Pancreas (tissue), 10 donors: ENCODE measurements at regions not wholly inside any gene's neighbourhood (a gene's known extent, or its start where the extent isn't known, plus 50 kb on each side); places are given as distances from the start of the nearest gene placed in this dataset.

Experiments
- ATAC-seq, 4 donors: fragments of 200-7000 bp; cut with Tn5 transposase; one replicate each; pipeline versions ENCODE4 v1.8.0 to v1.9.1; 2020; ENCODE audit warnings: mild to moderate bottlenecking in 4 of 4, moderate library complexity in 4 of 4
- DNase-seq, 6 donors: peaks; one replicate each; pipeline ENCODE4 v3.0.0-alpha.2; 2020
- FAIRE-seq: peaks from 2 replicates; lab custom pipeline; 2012; peaks lifted over from hg19 to GRCh38; lab: Jason Lieb, UNC
- H3K27ac ChIP-seq, 4 donors: fragments of 200-600 bp; sonication (generic); 1 replicate in 3 of 4; 2 replicates in 1 of 4; pipeline versions ENCODE4 v1.5.0 to v1.8.0; 2020
- H3K27me3 ChIP-seq, 4 donors: fragments of 200-600 bp; one replicate each; pipeline ENCODE4 v1.8.0; 2021
- H3K36me3 ChIP-seq, 3 donors: fragments of 200-600 bp; sonication (generic) in 1 of 3; one replicate each; pipeline versions ENCODE4 v1.5.0 to v1.8.0; 2020 to 2021
- H3K4me1 ChIP-seq, 3 donors: fragments of 200-600 bp; one replicate each; pipeline ENCODE4 v1.8.0; 2021
- H3K4me3 ChIP-seq, 4 donors: fragments of 200-600 bp; sonication (generic) in 2 of 4; one replicate each; pipeline versions ENCODE4 v1.5.0 to v1.8.0; 2020 to 2021
- H3K9me3 ChIP-seq, 4 donors: fragments of 200-600 bp; one replicate each; pipeline ENCODE4 v1.8.0; 2021
- CTCF ChIP-seq, 4 donors: fragments of 200-600 bp; sonication (generic) in 3 of 4; IDR thresholded peaks; one replicate each; pipeline versions ENCODE4 v1.5.0 to v1.8.0; 2021; ENCODE audit warnings: antibody characterized with exemption in 4 of 4
- WGBS, 2 donors: extraction: QIAGEN DNeasy Blood & Tissue Kit; methylation state at CpG; one replicate each; pipeline ENCODE4 v1.1.7; 2013; 5-methylcytosine and 5-hydroxymethylcytosine counted together
- intact Hi-C, 3 donors: fragments of 100-400 bp; cut with DNase I; formaldehyde crosslinking; loops; one replicate each; pipeline versions ENCODE4 v1.11.1 to v1.14.2; 2022
- donor health status: healthy with polysubstance abuse.
- donor health status: DM: no; HTN: no; CAD: no; lungs with moderate emphysema.
- donor health status: DM: no; HTN: no; CAD: no.
- donor health status: control.
- donor health status: control.
- donor health status: Bipolar disorder and iron deficiency.
- donor health status: DM: yes; HTN: yes; CAD: no.
- donor health status: DM: no; HTN: no; CAD: no.
- donor health status: DM: no; HTN: no; CAD: no.
- donor health status: DM: yes; HTN: yes; CAD: no.

- TF ChIP-seq CTCF (IDR thresholded peaks at IDR 0.05): no peak
- H3K27ac ChIP-seq: no peak overlapping the region
- H3K9me3 ChIP-seq: no peaks in the 10 kb centered on the region
- no peaks in the 10 kb centered on the region for H3K27me3 ChIP-seq
- 50 to 60% methylated on average over 5 of the region's 5 CpGs for WGBS, 2 donors
- DNase-seq (no peak), ATAC-seq (no peak), FAIRE-seq (no peak)
- no peaks in the 10 kb centered on the region for H3K36me3 ChIP-seq
- intact Hi-C loops: no loop called here
- no peak overlapping the region for H3K4me3 ChIP-seq
- no peaks in the 10 kb centered on the region for H3K4me1 ChIP-seq
These were observed 95.9 kb upstream of the PMEPA1 start for GRCh38 chr20:57805747-57806146.

DNA sequence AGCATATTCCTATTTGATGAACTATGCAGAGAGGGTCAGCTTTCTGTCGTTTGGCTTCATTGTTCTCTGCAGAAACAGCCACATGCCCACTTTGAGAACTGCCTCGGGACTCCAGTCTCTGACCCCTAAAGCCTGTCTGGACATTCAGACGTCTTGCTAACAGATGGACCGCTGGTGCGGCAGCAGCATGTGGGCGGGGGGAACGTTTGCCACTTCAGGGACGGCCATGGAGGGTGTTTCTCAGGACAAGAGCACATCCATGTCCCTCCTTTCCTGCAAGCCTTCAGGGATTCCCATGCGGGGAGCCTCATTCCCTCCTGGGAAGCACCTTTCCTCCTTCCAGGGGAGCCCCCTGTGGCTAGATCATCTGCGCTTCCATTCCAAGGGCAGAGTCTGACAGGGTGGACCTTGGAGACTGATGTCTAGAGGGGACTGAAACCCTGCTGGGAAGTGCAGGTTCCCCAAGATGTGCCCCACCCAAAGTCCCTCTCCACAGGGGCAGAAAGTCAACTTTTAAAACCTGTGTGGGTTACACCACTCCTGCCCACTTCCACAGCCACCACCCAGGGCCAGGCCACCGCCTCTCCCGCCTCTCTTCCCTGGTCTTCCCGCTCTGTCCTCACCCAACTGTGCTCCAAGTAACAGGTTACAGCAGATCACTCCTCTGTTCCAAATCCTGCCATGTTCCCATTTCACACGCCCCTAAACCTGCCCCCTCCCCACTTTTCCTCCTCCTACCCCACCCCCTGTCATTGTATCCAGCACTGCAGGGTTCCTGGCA lies 94.8 kb upstream of the PMEPA1 start:
- no peak for FAIRE-seq
- no peak for DNase-seq
- no peaks in the 10 kb centered on the region for H3K4me1 ChIP-seq
- no peaks in the 10 kb centered on the region for H3K36me3 ChIP-seq
- H3K27me3 ChIP-seq: no peaks in the 10 kb centered on the region
- H3K27ac ChIP-seq: no peak overlapping the region
- intact Hi-C loops: no loop called here
- no peak overlapping the region for H3K4me3 ChIP-seq
- no peaks in the 10 kb centered on the region for H3K9me3 ChIP-seq
- WGBS, 2 donors: 55 to 59% methylated on average over 14 of the region's 14 CpGs
- TF ChIP-seq CTCF (IDR thresholded peaks at IDR 0.05): no peak
- no peak for ATAC-seq

- WGBS, 2 donors: 68 to 69% methylated on average over 10 of the region's 10 CpGs
- no peak for TF ChIP-seq CTCF (IDR thresholded peaks at IDR 0.05)
These were observed 93.7 kb upstream of the PMEPA1 start for GRCh38 chr20:57803508-57804005.

DNA sequence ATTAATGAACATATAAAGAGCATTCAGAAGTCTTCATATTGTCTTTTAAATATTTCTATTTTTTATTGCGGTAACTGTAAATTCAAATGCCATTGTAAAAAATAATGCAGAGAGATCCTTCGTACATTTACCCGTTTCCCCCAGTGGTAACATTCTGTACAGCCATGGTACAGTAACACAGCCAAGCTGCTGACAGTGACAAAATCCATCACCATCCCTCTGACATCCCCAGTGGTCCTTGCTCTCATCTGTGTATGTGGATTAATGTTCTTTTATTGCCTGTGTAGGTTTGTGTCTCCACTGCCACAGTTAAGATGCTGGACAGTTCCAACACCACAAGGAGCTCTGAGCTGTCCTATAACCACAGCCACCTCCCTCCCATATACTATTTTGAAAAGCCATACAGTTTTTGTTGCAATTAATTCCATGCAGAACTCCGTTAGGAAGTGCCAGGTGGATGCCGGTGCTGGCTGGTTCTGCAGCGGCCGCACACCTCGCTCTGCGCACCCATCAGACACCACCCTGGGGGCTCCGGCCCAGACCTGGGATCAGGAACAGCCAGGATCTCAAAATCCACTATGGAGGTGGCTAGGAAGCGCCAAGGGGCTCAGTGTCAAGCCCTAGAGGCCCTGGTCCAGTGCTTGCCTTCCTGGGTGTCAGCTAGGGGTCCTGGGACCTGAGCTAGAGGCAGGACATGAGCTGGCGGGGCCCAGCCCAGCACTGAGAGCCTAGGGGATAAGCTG lies 93.1 kb upstream of the PMEPA1 start:
- no peak for FAIRE-seq
- intact Hi-C loops: no loop called here
- no peak for ATAC-seq
- no peak for DNase-seq
- H3K27ac ChIP-seq: no peak overlapping the region
- H3K27me3 ChIP-seq: no peaks in the 10 kb centered on the region
- no peak overlapping the region for H3K4me3 ChIP-seq
- WGBS, 2 donors: 79 to 83% methylated on average over 12 of the region's 12 CpGs
- H3K36me3 ChIP-seq: no peaks in the 10 kb centered on the region
- H3K9me3 ChIP-seq: no peaks in the 10 kb centered on the region
- no peak for TF ChIP-seq CTCF (IDR thresholded peaks at IDR 0.05)
- H3K4me1 ChIP-seq: no peaks in the 10 kb centered on the region

More at GRCh38 chr20:57803508-57804005, 93.7 kb upstream of the PMEPA1 start:
- Histone ChIP-seq H3K9me3 (no peaks in the 10 kb centered on the region), H3K27me3 (no peaks in the 10 kb centered on the region), H3K4me3 (no peak overlapping the region), H3K27ac (no peak overlapping the region), H3K4me1 (no peaks in the 10 kb centered on the region), H3K36me3 (no peaks in the 10 kb centered on the region)
- ATAC-seq (no peak), DNase-seq (no peak), FAIRE-seq (no peak)
- intact Hi-C loops: no loop called here
